Gastrocnemius medialis (tissue), 4 donors: ENCODE measurements at regions not wholly inside any gene's neighbourhood (a gene's known extent, or its start where the extent isn't known, plus 50 kb on each side); places are given as distances from the start of the nearest gene placed in this dataset.

Source experiments
- ATAC-seq, 2 donors: fragments of 150-250 bp; one replicate each; pipeline ENCODE4 v1.9.1; 2016
- DNase-seq, 2 donors: peaks; one replicate each; pipeline ENCODE4 v3.0.0-alpha.2; 2019
- H3K27ac ChIP-seq, 4 donors: fragments of 200-600 bp; sonication (generic); 1 replicate in 1 of 4; 2 replicates in 3 of 4; pipeline ENCODE4 v1.5.1; 2016 to 2018; ENCODE audit warnings: mild to moderate bottlenecking in 2 of 4, moderate library complexity in 1 of 4
- H3K27me3 ChIP-seq, 3 donors: fragments of 200-600 bp; sonication (generic) in 2 of 3; 1 replicate in 1 of 3; 2 replicates in 2 of 3; pipeline versions ENCODE4 v1.5.1 to v1.6.0; 2016 to 2019; ENCODE audit warnings: mild to moderate bottlenecking in 1 of 3, moderate library complexity in 1 of 3
- H3K36me3 ChIP-seq, 2 donors: fragments of 200-600 bp; sonication (generic) in 1 of 2; one replicate each; pipeline ENCODE4 v1.5.1; 2017 to 2018
- H3K4me1 ChIP-seq, 2 donors: fragments of 200-600 bp; sonication (generic) in 1 of 2; one replicate each; pipeline ENCODE4 v1.5.1; 2016 to 2017; ENCODE audit warnings: mild to moderate bottlenecking in 2 of 2
- H3K4me3 ChIP-seq, 4 donors: fragments of 200-600 bp; sonication (generic) in 3 of 4; 1 replicate in 1 of 4; 2 replicates in 3 of 4; pipeline ENCODE4 v1.5.1; 2016 to 2019; ENCODE audit warnings: mild to moderate bottlenecking in 2 of 4
- H3K9me3 ChIP-seq, 3 donors: fragments of 200-600 bp; sonication (generic) in 2 of 3; 1 replicate in 1 of 3; 2 replicates in 2 of 3; pipeline ENCODE4 v1.5.1; 2016 to 2019
- CTCF ChIP-seq, 5 experiments: fragments of 450-650 bp in 3 of 5; fragments of 200-600 bp in 2 of 5; sonication (generic) in 2 of 5; IDR thresholded peaks in 4 of 5; conservative IDR thresholded peaks in 1 of 5; 1 replicate in 4 of 5; 2 replicates in 1 of 5; pipeline ENCODE4 v1.5.1; 2016 to 2019; ENCODE audit warnings: antibody characterized with exemption in 5 of 5, mild to moderate bottlenecking in 3 of 5, moderate library complexity in 3 of 5
- POLR2A ChIP-seq, 2 donors: fragments of 450-650 bp; IDR thresholded peaks; one replicate each; pipeline ENCODE4 v1.6.1; 2017; ENCODE audit warnings: antibody characterized with exemption in 2 of 2, mild to moderate bottlenecking in 2 of 2, moderate library complexity in 2 of 2
- in situ Hi-C, 4 donors: fragments of 200-750 bp; cut with MboI; loops; one replicate each; pipeline versions ENCODE4 v1.15.0 to v1.8.0; 2017; ENCODE audit warnings: low sequenced_read_pairs in 4 of 4
- intact Hi-C: fragments of 100-400 bp; cut with DNase I; formaldehyde crosslinking; loops from one replicate; pipeline ENCODE4 v1.15.1; 2023; ENCODE audit warnings: low total_unique reads

GRCh38 chr11:95563859-95564258 lies 225.7 kb downstream of the FAM76B start:
- H3K9me3 ChIP-seq = no peaks in the 10 kb centered on the region
- no peak for DNase-seq
- H3K36me3 ChIP-seq = no peaks in the 10 kb centered on the region
- no peak for ATAC-seq
- no peak overlapping the region for H3K27ac ChIP-seq
- in situ Hi-C loops (no loop called here), intact Hi-C loops (no loop called here)
- H3K27me3 ChIP-seq = no peaks in the 10 kb centered on the region
- H3K4me1 ChIP-seq = no peaks in the 10 kb centered on the region
- no peak overlapping the region for H3K4me3 ChIP-seq
- TF ChIP-seq POLR2A (IDR thresholded peaks at IDR 0.05) = no peak

- Histone ChIP-seq H3K4me1 (no peaks in the 10 kb centered on the region), H3K36me3 (no peaks in the 10 kb centered on the region), H3K27ac (no peak overlapping the region), H3K27me3 (no peaks in the 10 kb centered on the region), H3K9me3 (no peaks in the 10 kb centered on the region), H3K4me3 (no peak overlapping the region)
- intact Hi-C loops (no loop called here), in situ Hi-C loops (no loop called here)
- DNase-seq (no peak), ATAC-seq (no peak)
- no peak for TF ChIP-seq CTCF (IDR thresholded peaks at IDR 0.05 in 4 of 5, conservative IDR thresholded peaks at IDR 0.05 in 1 of 5)
- TF ChIP-seq POLR2A (IDR thresholded peaks at IDR 0.05) = no peak
Measured at GRCh38 chr11:95563173-95563572, 226.4 kb downstream of the FAM76B start.

- H3K4me3 ChIP-seq = no peak overlapping the region
- intact Hi-C loops (no loop called here), in situ Hi-C loops (no loop called here)
- no peaks in the 10 kb centered on the region for H3K36me3 ChIP-seq
- ATAC-seq = no peak
- no peaks in the 10 kb centered on the region for H3K27me3 ChIP-seq
- no peak overlapping the region for H3K27ac ChIP-seq
- no peaks in the 10 kb centered on the region for H3K9me3 ChIP-seq
- no peak for TF ChIP-seq CTCF (IDR thresholded peaks at IDR 0.05 in 4 of 5, conservative IDR thresholded peaks at IDR 0.05 in 1 of 5)
- no peak for TF ChIP-seq POLR2A (IDR thresholded peaks at IDR 0.05)
- no peak for DNase-seq
- no peaks in the 10 kb centered on the region for H3K4me1 ChIP-seq
Measured at GRCh38 chr11:95562196-95562921, 227.2 kb downstream of the FAM76B start.

GRCh38 chr11:95559899-95560298 lies 229.7 kb downstream of the FAM76B start:
- no peaks in the 10 kb centered on the region for H3K4me1 ChIP-seq
- intact Hi-C loops = loop anchor here (2.0 kb wide), 1 partner anchor 71 kb away; no protein-coding TSS in a partner anchor
- in situ Hi-C loops = no loop called here
- no peak overlapping the region for H3K27ac ChIP-seq
- ATAC-seq (no peak), DNase-seq (no peak)
- no peaks in the 10 kb centered on the region for H3K36me3 ChIP-seq
- H3K9me3 ChIP-seq = no peaks in the 10 kb centered on the region
- TF ChIP-seq POLR2A (IDR thresholded peaks at IDR 0.05) = no peak
- no peak for TF ChIP-seq CTCF (IDR thresholded peaks at IDR 0.05 in 4 of 5, conservative IDR thresholded peaks at IDR 0.05 in 1 of 5)
- H3K27me3 ChIP-seq = no peaks in the 10 kb centered on the region
- no peak overlapping the region for H3K4me3 ChIP-seq

- DNase-seq = no peak
- H3K27me3 ChIP-seq = no peaks in the 10 kb centered on the region
- intact Hi-C loops = no loop called here
Measured at GRCh38 chr11:95557376-95557775, 232.2 kb downstream of the FAM76B start.

More at GRCh38 chr11:95557376-95557775, 232.2 kb downstream of the FAM76B start:
- Histone ChIP-seq H3K27ac (no peak overlapping the region), H3K4me3 (no peak overlapping the region), H3K4me1 (no peaks in the 10 kb centered on the region), H3K36me3 (no peaks in the 10 kb centered on the region), H3K9me3 (no peaks in the 10 kb centered on the region)
- in situ Hi-C loops = no loop called here
- ATAC-seq = no peak
- TF ChIP-seq CTCF (IDR thresholded peaks at IDR 0.05 in 4 of 5, conservative IDR thresholded peaks at IDR 0.05 in 1 of 5) = no peak
- no peak for TF ChIP-seq POLR2A (IDR thresholded peaks at IDR 0.05)
